Choroid plexus epithelial cell (primary cell): ENCODE measurements at regions not wholly inside any gene's neighbourhood (a gene's known extent, or its start where the extent isn't known, plus 50 kb on each side); places are given as distances from the start of the nearest gene placed in this dataset.

Experiments used
- DNase-seq: peaks from one replicate; pipeline ENCODE4 v3.0.0-alpha.2; 2010; ENCODE audit warnings: low read depth
- H3K4me3 ChIP-seq: 2 replicates; pipeline ENCODE4 v1.5.1; 2011; ENCODE audit warnings: low read depth, mild to moderate bottlenecking, control low read depth, low read length, moderate library complexity
- TF ChIP-seq, protein P1 (sequence below): conservative IDR thresholded peaks from 2 replicates; pipeline ENCODE4 v1.5.1; 2011; ENCODE audit warnings: low read depth, mild to moderate bottlenecking, control low read depth, inconsistent platforms, low read length, moderate library complexity

DNA sequence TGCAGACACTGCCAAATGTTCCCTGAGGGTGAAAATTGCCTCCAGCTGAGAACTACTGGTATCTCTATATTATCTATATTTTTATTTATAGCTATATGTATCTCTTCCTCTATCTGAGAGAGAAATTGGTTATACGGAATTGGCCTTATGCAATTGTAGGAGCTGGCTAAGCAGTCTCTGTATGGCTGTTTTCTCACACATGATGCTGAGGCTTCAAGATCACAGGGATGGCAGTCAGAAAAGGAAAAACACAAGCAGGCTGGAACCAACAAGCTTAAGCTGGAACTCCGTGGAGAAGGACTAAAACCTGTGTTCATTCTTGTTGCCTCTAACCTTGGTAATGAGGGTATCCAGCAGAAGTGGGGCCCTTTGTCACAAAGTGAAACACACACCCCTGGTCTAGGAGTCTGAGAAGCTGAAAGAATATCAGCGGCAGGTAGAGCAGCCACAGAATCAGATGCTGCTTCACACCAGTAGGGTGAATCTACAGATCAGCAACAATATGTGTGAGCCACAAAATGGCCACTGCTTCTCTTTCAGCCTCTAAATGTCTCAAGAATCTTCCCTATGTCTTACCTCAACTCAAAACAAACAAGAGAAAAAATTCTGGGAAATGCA lies 166.5 kb upstream of the PPP1R2C start:
- no peak for DNase-seq
- TF ChIP-seq, protein P1, sequence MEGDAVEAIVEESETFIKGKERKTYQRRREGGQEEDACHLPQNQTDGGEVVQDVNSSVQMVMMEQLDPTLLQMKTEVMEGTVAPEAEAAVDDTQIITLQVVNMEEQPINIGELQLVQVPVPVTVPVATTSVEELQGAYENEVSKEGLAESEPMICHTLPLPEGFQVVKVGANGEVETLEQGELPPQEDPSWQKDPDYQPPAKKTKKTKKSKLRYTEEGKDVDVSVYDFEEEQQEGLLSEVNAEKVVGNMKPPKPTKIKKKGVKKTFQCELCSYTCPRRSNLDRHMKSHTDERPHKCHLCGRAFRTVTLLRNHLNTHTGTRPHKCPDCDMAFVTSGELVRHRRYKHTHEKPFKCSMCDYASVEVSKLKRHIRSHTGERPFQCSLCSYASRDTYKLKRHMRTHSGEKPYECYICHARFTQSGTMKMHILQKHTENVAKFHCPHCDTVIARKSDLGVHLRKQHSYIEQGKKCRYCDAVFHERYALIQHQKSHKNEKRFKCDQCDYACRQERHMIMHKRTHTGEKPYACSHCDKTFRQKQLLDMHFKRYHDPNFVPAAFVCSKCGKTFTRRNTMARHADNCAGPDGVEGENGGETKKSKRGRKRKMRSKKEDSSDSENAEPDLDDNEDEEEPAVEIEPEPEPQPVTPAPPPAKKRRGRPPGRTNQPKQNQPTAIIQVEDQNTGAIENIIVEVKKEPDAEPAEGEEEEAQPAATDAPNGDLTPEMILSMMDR, result no peak
- no peak overlapping the region for H3K4me3 ChIP-seq

DNA sequence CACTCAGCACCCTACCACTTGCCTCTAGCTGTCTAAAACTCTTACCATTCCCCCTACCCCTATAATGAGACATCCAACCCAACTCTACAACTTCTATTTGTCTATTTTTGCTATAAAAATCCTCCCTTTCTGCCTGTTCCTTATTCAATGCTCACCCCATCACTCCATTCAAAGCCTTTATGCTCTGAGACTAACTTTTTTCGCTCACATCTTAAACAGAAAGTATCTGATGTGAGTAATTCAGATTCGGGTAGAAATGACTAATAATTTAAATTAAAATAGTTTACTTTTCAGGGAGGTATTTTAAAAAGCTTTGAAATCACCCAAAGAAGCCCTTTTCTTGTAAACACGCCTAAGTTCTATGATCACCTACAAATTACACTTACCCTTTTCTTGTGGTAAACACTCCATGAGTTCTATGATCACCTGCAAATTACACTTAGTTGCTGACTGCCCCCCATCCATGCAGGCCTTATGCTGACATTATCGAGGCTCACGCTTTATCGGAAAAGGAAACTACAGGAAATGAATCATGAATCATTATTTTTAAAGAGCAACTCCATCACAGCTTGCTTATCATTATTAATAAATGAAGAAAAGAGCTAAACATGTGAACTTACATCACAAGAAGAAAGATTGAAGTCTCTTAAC lies 168.7 kb upstream of the PPP1R2C start:
- DNase-seq, result no peak
- TF ChIP-seq, protein P1, result no peak

DNA sequence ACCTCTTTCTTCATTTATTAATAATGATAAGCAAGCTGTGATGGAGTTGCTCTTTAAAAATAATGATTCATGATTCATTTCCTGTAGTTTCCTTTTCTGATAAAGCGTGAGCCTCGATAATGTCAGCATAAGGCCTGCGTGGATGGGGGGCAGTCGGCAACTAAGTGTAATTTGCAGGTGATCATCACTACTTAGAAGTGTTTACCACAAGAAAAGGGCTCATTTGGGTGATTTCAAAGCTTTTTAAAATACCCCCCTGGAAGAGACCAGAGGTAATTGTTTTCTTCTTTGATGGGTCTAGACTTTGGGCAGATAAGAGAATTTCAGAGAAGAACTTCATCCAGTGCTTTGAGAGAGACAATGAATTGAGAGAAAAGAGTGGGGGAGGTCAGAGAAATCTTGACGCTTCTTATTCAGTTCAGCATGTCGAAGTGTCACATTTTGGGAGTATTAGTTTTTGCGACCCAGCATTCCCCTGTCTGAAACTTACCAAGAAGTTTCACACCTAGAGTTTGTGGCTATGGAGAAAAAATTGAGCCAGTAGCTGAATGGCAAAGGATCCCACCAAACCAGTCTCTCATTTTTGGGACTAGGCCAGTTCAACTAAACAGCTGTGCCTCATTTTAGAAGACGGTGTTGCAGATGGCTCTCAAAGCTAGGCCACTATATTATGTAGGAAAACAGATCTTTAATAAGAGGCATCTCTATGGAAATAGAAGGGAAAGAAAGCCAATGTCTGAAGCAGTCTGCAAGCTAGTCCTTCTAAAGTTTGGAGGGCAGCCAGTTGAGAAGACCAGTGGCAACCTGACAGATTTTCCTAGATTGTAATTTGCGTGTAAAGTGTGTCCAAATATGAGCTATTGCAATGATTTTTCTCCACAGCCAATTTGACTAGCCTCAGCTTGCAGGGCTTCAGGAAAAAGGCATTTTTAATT lies 171.0 kb upstream of the PPP1R2C start:
- H3K4me3 ChIP-seq, result no peak overlapping the region
- peak; percentile 0 for DNase-seq
- TF ChIP-seq, protein P1, result no peak

More for the DNA sequence above, 168.7 kb upstream of the PPP1R2C start:
- H3K4me3 ChIP-seq, result no peak overlapping the region

DNA sequence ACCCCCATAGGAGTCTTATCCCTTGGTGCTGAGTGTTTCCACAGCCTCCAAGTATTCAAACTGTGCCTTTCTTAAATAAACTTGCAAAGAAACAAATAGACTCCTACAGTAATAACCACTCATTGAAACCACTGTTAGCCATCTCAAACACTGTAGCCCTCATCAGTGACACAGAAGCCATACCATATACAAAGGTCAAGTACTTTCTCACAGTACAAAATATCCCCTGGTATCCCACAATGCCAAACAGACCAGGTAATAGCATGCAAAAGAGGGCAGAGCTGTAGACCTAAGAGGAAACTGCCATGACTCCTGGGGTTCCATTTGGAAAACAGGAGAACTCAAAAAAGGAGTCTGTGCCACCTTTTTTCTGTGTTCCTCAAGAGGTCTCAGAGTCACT lies 173.8 kb upstream of the PPP1R2C start:
- TF ChIP-seq, protein P1, result no peak
- DNase-seq, result no peak
- no peak overlapping the region for H3K4me3 ChIP-seq

DNA sequence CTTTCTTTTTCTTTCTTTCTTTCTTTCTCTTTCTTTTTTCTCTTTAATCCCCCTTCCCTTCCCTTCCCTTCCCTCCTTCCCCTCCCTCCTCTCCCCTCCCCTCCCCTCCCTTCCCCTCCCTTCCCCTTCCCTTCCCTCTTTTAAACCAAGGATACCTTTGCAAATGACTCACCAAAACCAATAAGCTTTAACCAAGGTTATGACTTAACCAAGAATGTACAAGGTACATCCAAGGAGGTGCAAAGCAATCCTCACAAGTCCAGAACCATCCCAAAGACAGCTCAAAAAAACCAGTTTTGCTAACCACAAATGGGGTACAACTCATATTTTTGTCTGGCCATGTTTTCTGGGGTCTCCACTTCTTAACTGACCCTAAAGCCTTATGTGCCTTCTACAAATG lies 174.7 kb upstream of the PPP1R2C start:
- H3K4me3 ChIP-seq, result no peak overlapping the region
- DNase-seq, result no peak
- TF ChIP-seq, protein P1, result no peak

DNA sequence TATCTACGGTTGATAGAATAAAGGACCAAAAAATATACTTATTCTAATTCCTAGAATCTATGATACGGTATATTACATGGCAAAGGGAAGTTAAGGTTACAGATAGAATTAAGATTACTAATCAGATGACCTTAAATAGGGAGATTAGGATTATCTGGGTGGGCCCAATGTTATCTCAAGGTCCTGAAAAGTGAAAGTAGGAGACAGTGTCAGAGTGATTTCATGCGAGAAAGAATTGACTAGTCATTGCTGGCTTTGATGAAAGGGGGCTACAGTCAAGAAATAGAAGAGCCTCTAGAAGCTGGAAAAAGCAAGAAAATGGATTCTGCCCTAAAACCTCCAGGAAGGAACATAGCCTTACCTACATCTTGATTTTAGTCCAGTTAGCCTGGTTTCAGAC lies 176.9 kb upstream of the PPP1R2C start:
- DNase-seq, result no peak
- no peak overlapping the region for H3K4me3 ChIP-seq
- TF ChIP-seq, protein P1, result no peak
